Activated CD8-positive, alpha-beta memory T cell treated with anti-CD3 and anti-CD28 coated beads, Interleukin-2, amount 50 U/mL, for 48 hours (primary cell): ENCODE measurements at regions not wholly inside any gene's neighbourhood (a gene's known extent, or its start where the extent isn't known, plus 50 kb on each side); places are given as distances from the start of the nearest gene placed in this dataset.
"Not testable (repeated sequence)": the region's sequence is repeated elsewhere in the genome, so short reads cannot be mapped to it uniquely, and the experiment has no call there.

ENCODE experiments used
- DNase-seq: peaks from one replicate; pipeline ENCODE4 v3.0.0-alpha.2; 2020

GRCh38 chr1:157287462-157287861 is 149.3 kb upstream of the ETV3 start:
- no peak for DNase-seq

GRCh38 chr1:157286646-157287420 is 148.6 kb upstream of the ETV3 start:
- no peak for DNase-seq

GRCh38 chr1:157286096-157286495 is 147.9 kb upstream of the ETV3 start:
- DNase-seq: no peak

GRCh38 chr1:157284451-157284850 is 146.3 kb upstream of the ETV3 start:
- DNase-seq: no peak

GRCh38 chr1:157279802-157280140 is 141.6 kb upstream of the ETV3 start:
- DNase-seq: no peak

- DNase-seq: no peak
Measured at GRCh38 chr1:157279138-157279801, 141.1 kb upstream of the ETV3 start.

GRCh38 chr1:157278383-157279137 is 140.4 kb upstream of the ETV3 start:
- no peak for DNase-seq

GRCh38 chr1:157277913-157278312 is 139.7 kb upstream of the ETV3 start:
- no peak for DNase-seq

- DNase-seq: no peak
Measured at GRCh38 chr1:157277281-157277680, 139.1 kb upstream of the ETV3 start.

GRCh38 chr1:157274698-157275534 is 136.7 kb upstream of the ETV3 start:
- DNase-seq: no peak

GRCh38 chr1:157272729-157273524 is 134.7 kb upstream of the ETV3 start:
- DNase-seq: no peak

GRCh38 chr1:157272264-157272663 is 134.1 kb upstream of the ETV3 start:
- DNase-seq: no peak

- no peak for DNase-seq
Measured at GRCh38 chr1:157270705-157271274, 132.6 kb upstream of the ETV3 start.

- no peak for DNase-seq
Measured at GRCh38 chr1:157269656-157270375, 131.6 kb upstream of the ETV3 start.

- no peak for DNase-seq
Measured at GRCh38 chr1:157262891-157263290, 124.7 kb upstream of the ETV3 start.

GRCh38 chr1:157262422-157262821 is 124.2 kb upstream of the ETV3 start:
- DNase-seq: no peak

- DNase-seq: not testable (repeated sequence)
Measured at GRCh38 chr1:157255891-157256290, 117.7 kb upstream of the ETV3 start.

- not testable (repeated sequence) for DNase-seq
Measured at GRCh38 chr1:157254183-157254582, 116.0 kb upstream of the ETV3 start.

GRCh38 chr1:157252473-157252872 is 114.3 kb upstream of the ETV3 start:
- DNase-seq: no peak

- DNase-seq: no peak
Measured at GRCh38 chr1:157249739-157250138, 111.5 kb upstream of the ETV3 start.

- no peak for DNase-seq
Measured at GRCh38 chr1:157249326-157249725, 111.1 kb upstream of the ETV3 start.
